ENCODE measurements at regions not wholly inside any gene's neighbourhood (a gene's known extent, or its start where the extent isn't known, plus 50 kb on each side); places are given as distances from the start of the nearest gene placed in this dataset.

- H3K4me3 ChIP-seq (ENCODE audit: low read length) = no peak overlapping the region
- H3K4me2 ChIP-seq (ENCODE audit: low read length) = no peak overlapping the region
- no peaks in the 10 kb centered on the region for H3K27me3 ChIP-seq (ENCODE audit: insufficient read depth, low read depth, low read length)
- H3K79me2 ChIP-seq (replicated peaks; ENCODE audit: insufficient read depth, low read length) = no peaks in the 10 kb centered on the region
- no peaks in the 10 kb centered on the region for H4K20me1 ChIP-seq (ENCODE audit: insufficient read depth)
- TF ChIP-seq CTCF (IDR thresholded peaks at IDR 0.05; ENCODE audit: poor library complexity, severe bottlenecking) = no peak
- H3K36me3 ChIP-seq (ENCODE audit: insufficient read depth, low read length) = no peaks in the 10 kb centered on the region
- H2AFZ ChIP-seq (ENCODE audit: low read depth, low read length) = no peak overlapping the region
- no peak overlapping the region for H3K9ac ChIP-seq (ENCODE audit: low read length)
- H3K9me3 ChIP-seq (ENCODE audit: low read length) = peaks cover 4% of the 10 kb centered on the region
- no peaks in the 10 kb centered on the region for H3K9me2 ChIP-seq (ENCODE audit: insufficient read depth, low read length)
- no peaks in the 10 kb centered on the region for H3F3A ChIP-seq (ENCODE audit: insufficient read depth, low read length, poor library complexity, severe bottlenecking)
- no peak overlapping the region for H3K27ac ChIP-seq (ENCODE audit: low read length)
These were observed 632.8 kb downstream of the HDGFL1 start for GRCh38 chr6:23202207-23202606.

GRCh38 chr6:23212398-23212797, 643.0 kb downstream of the HDGFL1 start:
- Histone ChIP-seq H3K27ac (ENCODE audit: low read length) (no peak overlapping the region), H3F3A (ENCODE audit: insufficient read depth, low read length, poor library complexity, severe bottlenecking) (no peaks in the 10 kb centered on the region), H2AFZ (ENCODE audit: low read depth, low read length) (no peak overlapping the region), H3K36me3 (ENCODE audit: insufficient read depth, low read length) (no peaks in the 10 kb centered on the region), H3K4me3 (ENCODE audit: low read length) (no peak overlapping the region), H3K4me2 (ENCODE audit: low read length) (no peak overlapping the region), H3K79me2 (replicated peaks; ENCODE audit: insufficient read depth, low read length) (no peaks in the 10 kb centered on the region), H3K9me3 (ENCODE audit: low read length) (no peaks in the 10 kb centered on the region), H4K20me1 (ENCODE audit: insufficient read depth) (no peaks in the 10 kb centered on the region), H3K9ac (ENCODE audit: low read length) (no peak overlapping the region), H3K27me3 (ENCODE audit: insufficient read depth, low read depth, low read length) (no peaks in the 10 kb centered on the region), H3K9me2 (ENCODE audit: insufficient read depth, low read length) (no peaks in the 10 kb centered on the region)
- TF ChIP-seq EP300 (conservative IDR thresholded peaks at IDR 0.05; ENCODE audit: poor library complexity, severe bottlenecking) (no peak), TAF1 (IDR thresholded peaks at IDR 0.05; ENCODE audit: low read depth) (no peak), SMC3 (conservative IDR thresholded peaks at IDR 0.05; ENCODE audit: poor library complexity) (no peak), REST (IDR thresholded peaks at IDR 0.05; ENCODE audit: borderline replicate concordance) (no peak), POLR2AphosphoS5 (IDR thresholded peaks at IDR 0.05) (no peak), RAD21 (conservative IDR thresholded peaks at IDR 0.05) (no peak), EZH2 (IDR thresholded peaks at IDR 0.05; ENCODE audit: borderline replicate concordance, insufficient read depth, low read length, poor library complexity, severe bottlenecking) (no peak), CTCF (IDR thresholded peaks at IDR 0.05; ENCODE audit: poor library complexity, severe bottlenecking) (no peak), MXI1 (conservative IDR thresholded peaks at IDR 0.05; ENCODE audit: poor library complexity, severe bottlenecking) (no peak)

Data from neural cell (in vitro differentiated cells).